GM12878 (cell line): ENCODE measurements at regions not wholly inside any gene's neighbourhood (a gene's known extent, or its start where the extent isn't known, plus 50 kb on each side); places are given as distances from the start of the nearest gene placed in this dataset.

Experiments
- ATAC-seq: fragments of 200-7000 bp; cut with Tn5 transposase; 3 replicates; pipeline ENCODE4 v1.9.1; 2020; ENCODE audit warnings: mild to moderate bottlenecking, moderate library complexity
- BruUV-seq: library from RNA; stranded (reverse); fragments of 400-500 nt; replicated peaks from 2 replicates; lab custom pipeline; 2021; lab: Mats Ljungman, UMichigan
- CTCF ChIA-PET: fragments of 300-600 bp; sonication (Branson Sonifier 250); formaldehyde crosslinking; extraction: SDS; loops from one replicate; lab custom pipeline; 2021; ENCODE audit warnings: inconsistent platforms; lab: Yijun Ruan, JAX
- POLR2A ChIA-PET: fragments of 350-600 bp; formaldehyde crosslinking; extraction: SDS; loops from one replicate; lab custom pipeline; 2021; ENCODE audit warnings: inconsistent platforms; lab: Charles Lee
- RAD21 ChIA-PET: fragments of 300-600 bp; sonication (Branson Sonifier 250); formaldehyde crosslinking; loops from one replicate; lab custom pipeline; 2023; ENCODE audit warnings: antibody characterized with exemption; ENCODE audit not compliant: unreplicated experiment; lab: Charles Lee
- SMC1A ChIA-PET: fragments of 300-600 bp; sonication (Branson Sonifier 250); formaldehyde crosslinking; loops from one replicate; lab custom pipeline; 2023; ENCODE audit not compliant: unreplicated experiment, uncharacterized antibody; lab: Charles Lee
- DNase-seq: peaks from one replicate; pipeline ENCODE4 v3.0.0-alpha.2; 2011; ENCODE audit warnings: low read depth, low spot score
- FAIRE-seq: peaks from 3 replicates; lab custom pipeline; 2011; peaks lifted over from hg19 to GRCh38; lab: Jason Lieb, UNC
- H2AFZ ChIP-seq: 2 replicates; pipeline ENCODE4 v1.6.0; 2011; ENCODE audit warnings: low read depth, low read length, control low read depth; ENCODE audit not compliant: control insufficient read depth
- H3K27ac ChIP-seq: 2 replicates; pipeline ENCODE4 v1.5.1; 2011; ENCODE audit warnings: control low read depth; ENCODE audit not compliant: control insufficient read depth, insufficient read depth
- H3K27me3 ChIP-seq, 2 experiments: replicated peaks in 1 of 2; 2 replicates each; pipeline versions ENCODE4 v1.6.0 to v1.6.1; 2011; ENCODE audit warnings: low read length in 1 of 2; ENCODE audit not compliant: control insufficient read depth in 2 of 2, insufficient read depth in 2 of 2
- H3K36me3 ChIP-seq, 2 experiments: 2 replicates each; pipeline ENCODE4 v1.5.1; 2011; ENCODE audit warnings: low read length in 1 of 2; ENCODE audit not compliant: control insufficient read depth in 2 of 2, insufficient read depth in 2 of 2
- H3K4me1 ChIP-seq: 2 replicates; pipeline ENCODE4 v1.6.1; 2011; ENCODE audit warnings: mild to moderate bottlenecking, low read length, moderate library complexity, mixed read lengths; ENCODE audit not compliant: control insufficient read depth, insufficient read depth
- H3K4me2 ChIP-seq: 2 replicates; pipeline ENCODE4 v1.6.0; 2011; ENCODE audit warnings: control low read depth; ENCODE audit not compliant: control insufficient read depth, insufficient read depth
- H3K4me3 ChIP-seq: fragments of 200-600 bp; sonication (generic); 2 replicates; pipeline ENCODE4 v1.5.1; 2016
- H3K79me2 ChIP-seq: 2 replicates; pipeline ENCODE4 v1.6.0; 2011; ENCODE audit warnings: low read length; ENCODE audit not compliant: control insufficient read depth, insufficient read depth
- H3K9ac ChIP-seq: 2 replicates; pipeline ENCODE4 v1.8.0; 2011; ENCODE audit warnings: low read length, control low read depth, mixed read lengths; ENCODE audit not compliant: control insufficient read depth, insufficient read depth
- H3K9me3 ChIP-seq: replicated peaks from 3 replicates; pipeline ENCODE4 v1.5.1; 2011; ENCODE audit warnings: mild to moderate bottlenecking, low read length; ENCODE audit not compliant: control insufficient read depth, insufficient read depth
- H4K20me1 ChIP-seq: 2 replicates; pipeline ENCODE4 v1.6.0; 2011; ENCODE audit not compliant: control insufficient read depth, insufficient read depth
- EZH2 ChIP-seq: IDR thresholded peaks from 2 replicates; pipeline ENCODE4 v1.6.1; 2012; ENCODE audit warnings: low read depth, mild to moderate bottlenecking, control low read depth, inconsistent platforms, low read length, borderline replicate concordance; ENCODE audit not compliant: control insufficient read depth
- MTA3 ChIP-seq: IDR thresholded peaks from 2 replicates; pipeline ENCODE4 v1.6.1; 2012; ENCODE audit warnings: low read length, inconsistent platforms, borderline replicate concordance
- NFXL1 ChIP-seq: fragments of 450-650 bp; IDR thresholded peaks from 2 replicates; pipeline ENCODE4 v1.6.1; 2017; ENCODE audit warnings: antibody characterized with exemption, mild to moderate bottlenecking, borderline replicate concordance
- ZNF622 ChIP-seq: fragments of 450-650 bp; IDR thresholded peaks from 2 replicates; pipeline ENCODE4 v1.6.1; 2017; ENCODE audit warnings: mild to moderate bottlenecking, inconsistent platforms
- ZZZ3 ChIP-seq: IDR thresholded peaks from 2 replicates; pipeline ENCODE4 v1.6.1; 2011; ENCODE audit warnings: low read depth; ENCODE audit not compliant: control insufficient read depth, insufficient read length
- WGBS: methylation state at CpG from one replicate; pipeline ENCODE4 v1.1.6; 2016; ENCODE audit warnings: low lambda C conversion rate; ENCODE audit not compliant: insufficient replicate concordance, insufficient coverage; ENCODE audit errors: missing lambda C conversion rate; 5-methylcytosine and 5-hydroxymethylcytosine counted together
- in situ Hi-C: fragments of 300-500 bp; cut with MboI; formaldehyde crosslinking; loops from 9 replicates; pipeline ENCODE4 v1.14.3; 2018; ENCODE audit warnings: mixed read lengths
- intact Hi-C: fragments of 100-400 bp; cut with micrococcal nuclease; formaldehyde crosslinking; loops from one replicate; pipeline ENCODE4 v1.14.2; 2022; ENCODE audit not compliant: unreplicated experiment

DNA sequence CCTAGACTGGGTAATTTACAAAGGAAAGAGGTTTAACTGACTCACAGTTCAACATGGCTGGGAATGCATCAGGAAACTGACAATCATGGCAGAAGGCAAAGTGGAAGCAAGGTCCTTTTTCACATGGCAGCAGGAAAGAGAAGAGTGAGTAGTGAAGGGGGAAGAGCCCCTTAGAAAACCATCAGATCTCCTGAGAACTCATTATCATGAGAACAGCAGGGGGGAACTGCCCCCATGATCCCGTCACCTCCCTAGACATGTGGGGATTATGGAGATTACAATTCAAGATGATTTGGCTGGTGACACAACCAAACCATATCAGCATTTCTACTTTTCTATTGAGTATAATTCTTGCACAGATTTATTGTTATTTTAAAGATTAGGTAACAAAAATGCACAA is 822.1 kb upstream of the FLRT2 start:
- ChIA-PET SMC1A (no interaction called here), RAD21 (no interaction called here), CTCF (no interaction called here), POLR2A (no interaction called here)
- no peak overlapping the region for H3K4me3 ChIP-seq
- H3K4me1 ChIP-seq = no peaks in the 10 kb centered on the region
- no TSS peak for BruUV-seq
- H3K4me2 ChIP-seq = no peak overlapping the region
- H2AFZ ChIP-seq = no peak overlapping the region
- ATAC-seq = no peak
- no peak for FAIRE-seq
- no peaks in the 10 kb centered on the region for H3K36me3 ChIP-seq
- intact Hi-C loops (no loop called here), in situ Hi-C loops (no loop called here)
- no peaks in the 10 kb centered on the region for H3K27me3 ChIP-seq
- no peak for DNase-seq
- H3K79me2 ChIP-seq = no peaks in the 10 kb centered on the region
- H3K9me3 ChIP-seq = no peaks in the 10 kb centered on the region
- no peaks in the 10 kb centered on the region for H4K20me1 ChIP-seq
- no peak overlapping the region for H3K9ac ChIP-seq
- H3K27ac ChIP-seq = no peak overlapping the region
- no peak for TF ChIP-seq MTA3
- 9% methylated on average over 1 of the region's 1 CpG for WGBS

DNA sequence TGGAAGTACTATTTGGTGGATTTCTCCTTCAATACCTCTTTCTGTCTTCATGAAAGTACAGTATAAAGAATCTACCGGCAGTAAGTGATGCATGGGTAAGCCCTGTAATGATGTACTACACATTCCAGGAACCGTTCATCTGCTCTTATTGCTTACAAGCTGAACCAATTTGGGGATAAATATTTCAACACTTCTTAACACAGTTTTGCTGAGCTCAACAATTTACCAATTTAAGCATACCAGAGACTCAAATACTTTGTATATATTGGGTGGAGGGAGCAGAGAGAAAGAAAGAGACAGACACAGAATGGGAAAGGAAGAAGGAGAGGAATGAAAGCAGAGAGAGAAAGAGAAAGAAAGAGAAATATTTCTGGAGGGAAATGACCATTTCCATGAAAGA is 821.1 kb upstream of the FLRT2 start:
- ChIA-PET SMC1A (no interaction called here), POLR2A (no interaction called here), CTCF (no interaction called here), RAD21 (no interaction called here)
- 25% methylated on average over 2 of the region's 2 CpGs for WGBS
- Histone ChIP-seq H3K4me2 (no peak overlapping the region), H3K36me3 (no peaks in the 10 kb centered on the region), H3K9me3 (no peaks in the 10 kb centered on the region), H3K4me3 (no peak overlapping the region), H3K4me1 (no peaks in the 10 kb centered on the region), H2AFZ (no peak overlapping the region), H3K27ac (no peak overlapping the region), H4K20me1 (no peaks in the 10 kb centered on the region), H3K79me2 (no peaks in the 10 kb centered on the region), H3K9ac (no peak overlapping the region), H3K27me3 (no peaks in the 10 kb centered on the region)
- no peak for TF ChIP-seq ZNF622
- TF ChIP-seq ZZZ3 = no peak
- TF ChIP-seq EZH2 = no peak
- TF ChIP-seq NFXL1 = no peak
- no peak for FAIRE-seq
- in situ Hi-C loops (no loop called here), intact Hi-C loops (no loop called here)
- BruUV-seq = no TSS peak
- no peak for ATAC-seq
- DNase-seq = no peak
